Cardiac muscle cell (in vitro differentiated cells and primary cell): ENCODE measurements at regions not wholly inside any gene's neighbourhood (a gene's known extent, or its start where the extent isn't known, plus 50 kb on each side); places are given as distances from the start of the nearest gene placed in this dataset.
A peak's percentile ranks its signal among the peaks of the same experiment; 100 is the strongest.

Source experiments
- DNase-seq, 2 donors: peaks; one replicate each; pipeline versions ENCODE4 v3.0.0 to v3.0.0-alpha.2; 2010 to 2017; ENCODE audit warnings: low read depth in 1 of 2, low spot score in 1 of 2
- H3K27ac ChIP-seq: fragments of 200-600 bp; sonication (generic); 2 replicates; pipeline ENCODE4 v1.5.1; 2016
- H3K27me3 ChIP-seq: fragments of 200-600 bp; sonication (generic); 2 replicates; pipeline ENCODE4 v1.6.0; 2016; ENCODE audit warnings: control low read depth
- H3K36me3 ChIP-seq: fragments of 200-600 bp; sonication (generic); 2 replicates; pipeline ENCODE4 v1.5.1; 2016; ENCODE audit warnings: control low read depth
- H3K4me1 ChIP-seq: fragments of 200-600 bp; sonication (generic); 2 replicates; pipeline ENCODE4 v1.8.1; 2017; ENCODE audit warnings: low read depth, mild to moderate bottlenecking, mixed run types
- H3K4me3 ChIP-seq: fragments of 200-600 bp; sonication (generic); 2 replicates; pipeline ENCODE4 v1.5.1; 2016; ENCODE audit warnings: mild to moderate bottlenecking
- H3K9me3 ChIP-seq: fragments of 200-600 bp; sonication (generic); 2 replicates; pipeline ENCODE4 v1.5.1; 2017; ENCODE audit warnings: low read depth, mild to moderate bottlenecking, control low read depth
- TF ChIP-seq, protein P1 (sequence below): IDR thresholded peaks from 2 replicates; pipeline ENCODE4 v1.5.1; 2012; ENCODE audit warnings: low read depth, mild to moderate bottlenecking, low read length

DNA sequence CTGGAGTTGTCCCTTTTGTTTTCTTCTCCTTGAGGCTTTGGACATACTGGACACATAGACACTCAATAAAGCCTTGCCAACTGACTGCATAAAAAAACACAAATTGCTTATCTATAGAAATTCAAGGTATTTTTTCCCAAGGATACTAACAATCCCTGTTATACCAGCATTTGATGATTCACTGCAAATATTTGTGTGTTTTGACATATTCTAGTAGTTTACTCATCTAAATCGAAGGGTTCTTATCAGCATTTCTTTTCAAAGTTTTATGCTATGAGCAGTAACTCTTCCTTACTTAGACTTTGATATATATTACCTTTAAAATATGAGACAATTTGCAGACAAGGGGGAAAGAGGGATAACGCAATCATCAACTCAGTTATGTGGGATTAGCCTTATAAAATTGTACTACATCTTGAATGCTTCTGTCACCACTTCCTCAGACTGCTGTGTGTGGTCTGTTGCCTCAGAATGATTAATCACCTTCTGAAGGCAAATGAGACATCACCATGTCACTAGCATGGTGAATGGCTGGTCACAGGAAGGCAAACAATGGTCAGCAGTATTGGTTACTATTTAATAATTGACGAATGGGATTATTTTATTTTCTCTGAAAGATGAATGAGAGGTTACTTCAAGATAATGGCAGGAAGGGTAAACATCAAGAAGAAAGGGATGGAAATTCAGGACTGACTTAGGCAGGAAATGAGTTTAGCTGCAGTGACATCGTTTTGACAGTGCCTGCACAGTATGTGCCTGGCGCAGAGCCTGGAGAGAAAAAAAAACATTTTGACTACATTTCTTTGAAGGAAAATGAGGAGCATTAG lies 544.3 kb upstream of the CNKSR2 start:
- peak in 1 of 2 donors; percentile 13 for DNase-seq
- Histone ChIP-seq H3K4me1 (no peaks in the 10 kb centered on the region), H3K27me3 (no peaks in the 10 kb centered on the region), H3K27ac (no peak overlapping the region), H3K4me3 (no peak overlapping the region), H3K9me3 (no peaks in the 10 kb centered on the region), H3K36me3 (no peaks in the 10 kb centered on the region)
- TF ChIP-seq, protein P1, sequence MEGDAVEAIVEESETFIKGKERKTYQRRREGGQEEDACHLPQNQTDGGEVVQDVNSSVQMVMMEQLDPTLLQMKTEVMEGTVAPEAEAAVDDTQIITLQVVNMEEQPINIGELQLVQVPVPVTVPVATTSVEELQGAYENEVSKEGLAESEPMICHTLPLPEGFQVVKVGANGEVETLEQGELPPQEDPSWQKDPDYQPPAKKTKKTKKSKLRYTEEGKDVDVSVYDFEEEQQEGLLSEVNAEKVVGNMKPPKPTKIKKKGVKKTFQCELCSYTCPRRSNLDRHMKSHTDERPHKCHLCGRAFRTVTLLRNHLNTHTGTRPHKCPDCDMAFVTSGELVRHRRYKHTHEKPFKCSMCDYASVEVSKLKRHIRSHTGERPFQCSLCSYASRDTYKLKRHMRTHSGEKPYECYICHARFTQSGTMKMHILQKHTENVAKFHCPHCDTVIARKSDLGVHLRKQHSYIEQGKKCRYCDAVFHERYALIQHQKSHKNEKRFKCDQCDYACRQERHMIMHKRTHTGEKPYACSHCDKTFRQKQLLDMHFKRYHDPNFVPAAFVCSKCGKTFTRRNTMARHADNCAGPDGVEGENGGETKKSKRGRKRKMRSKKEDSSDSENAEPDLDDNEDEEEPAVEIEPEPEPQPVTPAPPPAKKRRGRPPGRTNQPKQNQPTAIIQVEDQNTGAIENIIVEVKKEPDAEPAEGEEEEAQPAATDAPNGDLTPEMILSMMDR: no peak

DNA sequence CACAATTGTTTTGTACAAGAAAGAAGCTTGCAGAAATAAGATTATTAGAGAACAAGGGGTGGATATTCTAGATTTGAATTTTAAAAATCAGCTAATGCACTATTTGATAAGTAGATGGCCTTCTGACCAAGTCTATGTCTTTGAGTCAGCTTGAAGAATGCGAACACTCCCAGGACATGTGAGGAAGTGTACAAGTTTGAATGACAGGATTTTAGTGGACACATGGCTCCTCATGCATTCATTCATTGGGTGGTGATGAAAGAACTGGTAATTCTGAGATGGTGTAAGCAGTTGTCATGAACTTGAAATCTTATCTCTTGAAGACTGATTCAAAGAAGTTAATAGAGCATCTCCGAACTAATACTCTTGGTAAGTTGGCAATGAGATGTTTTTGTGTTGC lies 548.2 kb upstream of the CNKSR2 start:
- TF ChIP-seq, protein P1: no peak
- no peaks in the 10 kb centered on the region for H3K4me1 ChIP-seq

DNA sequence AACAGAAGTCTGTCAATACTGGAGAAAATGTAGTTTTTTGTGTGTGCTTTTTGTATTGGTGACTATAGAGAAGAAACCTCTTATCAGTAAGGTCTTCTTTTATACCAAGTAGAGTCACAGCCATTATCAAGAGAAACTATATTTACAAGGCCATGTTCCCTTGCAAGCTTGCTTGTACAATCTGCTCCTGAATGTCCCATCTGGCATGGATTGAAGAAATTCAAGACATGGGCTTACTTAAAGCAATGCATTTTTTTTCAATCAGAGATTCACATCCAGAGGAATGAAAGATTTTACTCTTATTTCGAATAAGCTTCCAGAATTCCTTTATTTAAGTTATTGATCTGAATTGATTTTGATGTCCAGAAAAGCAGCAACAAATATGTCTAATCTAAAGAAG lies 537.3 kb upstream of the RPS6KA3 start:
- Histone ChIP-seq H3K27me3 (no peaks in the 10 kb centered on the region), H3K36me3 (no peaks in the 10 kb centered on the region), H3K9me3 (no peaks in the 10 kb centered on the region), H3K4me1 (no peaks in the 10 kb centered on the region), H3K4me3 (no peak overlapping the region), H3K27ac (no peak overlapping the region)
- DNase-seq: no peak
- TF ChIP-seq, protein P1: no peak

More for the DNA sequence above, 548.2 kb upstream of the CNKSR2 start:
- Histone ChIP-seq H3K27ac (no peak overlapping the region), H3K9me3 (no peaks in the 10 kb centered on the region), H3K4me3 (no peak overlapping the region), H3K27me3 (no peaks in the 10 kb centered on the region), H3K36me3 (no peaks in the 10 kb centered on the region)
- DNase-seq: no peak

DNA sequence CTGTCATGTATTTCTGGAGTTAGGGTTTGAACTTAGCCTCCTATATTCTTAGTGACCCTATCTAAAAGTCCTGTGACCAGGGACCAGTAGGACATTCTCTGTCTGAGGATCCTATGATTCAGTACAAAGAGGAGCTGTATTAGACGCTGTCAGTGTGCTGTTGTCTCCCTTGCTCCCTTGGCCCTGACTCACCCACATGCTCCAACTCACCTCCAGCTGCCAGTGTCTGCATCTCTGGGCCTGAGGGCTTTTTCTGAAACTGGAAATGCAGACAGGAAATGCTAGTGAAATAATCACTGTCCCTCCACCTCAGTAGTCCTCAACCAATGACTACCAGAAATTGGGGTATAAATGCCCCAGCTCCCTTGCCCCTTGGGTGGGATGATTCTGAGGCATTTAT lies 535.3 kb upstream of the RPS6KA3 start:
- H3K36me3 ChIP-seq: no peaks in the 10 kb centered on the region
- no peak for DNase-seq
- TF ChIP-seq, protein P1: no peak
- H3K27ac ChIP-seq: no peak overlapping the region
- H3K9me3 ChIP-seq: no peaks in the 10 kb centered on the region
- no peak overlapping the region for H3K4me3 ChIP-seq
- no peaks in the 10 kb centered on the region for H3K27me3 ChIP-seq
- H3K4me1 ChIP-seq: no peaks in the 10 kb centered on the region

DNA sequence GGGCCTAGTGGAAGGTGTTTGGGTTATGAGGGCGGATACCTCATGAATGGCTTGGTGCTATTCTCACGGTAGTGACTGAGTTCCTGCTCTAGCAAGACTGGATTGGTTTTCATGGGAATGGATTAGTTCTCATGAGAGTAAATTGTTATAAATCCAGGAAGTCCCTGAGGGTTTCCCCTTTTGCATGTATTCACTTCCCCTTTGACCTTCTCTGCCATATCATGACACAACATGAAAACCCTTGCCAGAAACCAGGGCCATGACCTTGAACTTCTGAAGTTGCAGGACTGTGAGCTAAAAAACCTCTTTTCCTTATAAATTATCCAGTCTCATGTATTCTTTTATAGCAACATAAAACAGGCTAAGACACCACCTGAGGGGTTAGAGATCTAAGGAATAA lies 529.7 kb upstream of the RPS6KA3 start:
- Histone ChIP-seq H3K9me3 (no peaks in the 10 kb centered on the region), H3K27ac (no peak overlapping the region), H3K27me3 (no peaks in the 10 kb centered on the region), H3K36me3 (no peaks in the 10 kb centered on the region), H3K4me3 (no peak overlapping the region), H3K4me1 (no peaks in the 10 kb centered on the region)
- TF ChIP-seq, protein P1: no peak
- DNase-seq: no peak
